ENCODE measurements at regions not wholly inside any gene's neighbourhood (a gene's known extent, or its start where the extent isn't known, plus 50 kb on each side); places are given as distances from the start of the nearest gene placed in this dataset.

- no peaks in the 10 kb centered on the region for H3K36me3 ChIP-seq (ENCODE audit: control insufficient read depth, insufficient read depth, low read length)
- no peak overlapping the region for H3K9ac ChIP-seq (ENCODE audit: low read depth, low read length)
- dilution Hi-C loops (cut with HindIII; ENCODE audit: low sequenced_read_pairs, unreplicated experiment) (no loop called here), intact Hi-C loops (cut with micrococcal nuclease) (no loop called here), in situ Hi-C loops (cut with MboI; ENCODE audit: low sequenced_read_pairs) (no loop called here)
- H4K91ac ChIP-seq (ENCODE audit: insufficient read depth, low read depth, low read length): no peak overlapping the region
- H2BK20ac ChIP-seq (ENCODE audit: low read depth, low read length): no peak overlapping the region
- H3K4me2 ChIP-seq (ENCODE audit: low read depth, low read length): no peak overlapping the region
- H3K18ac ChIP-seq (ENCODE audit: low read depth, low read length): no peak overlapping the region
- no peak overlapping the region for H4K8ac ChIP-seq (ENCODE audit: low read depth in 2 of 2, low read length in 2 of 2)
- CTCF ChIA-PET: interaction anchor here (0.6 kb wide), 1 partner anchor 1966 kb away, joined by 5 read pairs; no protein-coding TSS in a partner anchor
- no peak for ATAC-seq (ENCODE audit: low read depth)
- no peak for DNase-seq
- no peak overlapping the region for H3K14ac ChIP-seq (replicated peaks; ENCODE audit: low read depth, low read length)
- H2AFZ ChIP-seq (replicated peaks; ENCODE audit: low read length, poor library complexity): no peak overlapping the region
- H3K23ac ChIP-seq (ENCODE audit: low read depth, low read length): no peak overlapping the region
- no peak overlapping the region for H3K27ac ChIP-seq (ENCODE audit: insufficient read depth, low read length)
- H2BK15ac ChIP-seq (ENCODE audit: low read depth, low read length): no peak overlapping the region
- TF ChIP-seq CEBPB (IDR thresholded peaks at IDR 0.05; ENCODE audit: low read depth, low read length): no peak
- no peak for TF ChIP-seq NFE2L2 (IDR thresholded peaks at IDR 0.05; ENCODE audit: low read depth, low read length)
- no peak for TF ChIP-seq RCOR1 (IDR thresholded peaks at IDR 0.05; ENCODE audit: insufficient replicate concordance, low read length)
- no peak for TF ChIP-seq ELK1 (IDR thresholded peaks at IDR 0.05; ENCODE audit: borderline replicate concordance, low read depth, low read length)
- TF ChIP-seq MAZ (IDR thresholded peaks at IDR 0.05; ENCODE audit: borderline replicate concordance, low read depth, low read length): no peak
- TF ChIP-seq POLR2A (IDR thresholded peaks at IDR 0.05; ENCODE audit: low read depth, low read length): no peak
- no peak for TF ChIP-seq MXI1 (IDR thresholded peaks at IDR 0.05; ENCODE audit: borderline replicate concordance, low read depth, low read length)
- TF ChIP-seq MAFK (IDR thresholded peaks at IDR 0.05; ENCODE audit: low read depth, low read length): no peak
- TF ChIP-seq USF2 (IDR thresholded peaks at IDR 0.05; ENCODE audit: low read depth, low read length): no peak
- no peak for TF ChIP-seq RFX5 (IDR thresholded peaks at IDR 0.05; ENCODE audit: low read depth, low read length)
- no peak overlapping the region for H2AK9ac ChIP-seq (replicated peaks; ENCODE audit: low read depth, low read length, poor library complexity)
- POLR2A ChIA-PET (ENCODE audit: unreplicated experiment): no interaction called here
- no peak overlapping the region for H4K5ac ChIP-seq (ENCODE audit: low read depth, low read length)
- no peak overlapping the region for H2BK5ac ChIP-seq (ENCODE audit: low read depth, low read length, poor library complexity, severe bottlenecking)
- H3K27me3 ChIP-seq (ENCODE audit: control insufficient read depth, insufficient read depth, low read length): no peaks in the 10 kb centered on the region
- no peaks in the 10 kb centered on the region for H3K4me1 ChIP-seq (ENCODE audit: control insufficient read depth, insufficient read depth, low read length)
- H3K9me3 ChIP-seq (ENCODE audit: control insufficient read depth, insufficient read depth, low read length): peaks cover 12% of the 10 kb centered on the region; the same call in 1 of the 2 replicates
- no peak overlapping the region for H3K4ac ChIP-seq (ENCODE audit: low read depth, low read length)
- no peak overlapping the region for H2AK5ac ChIP-seq (ENCODE audit: low read depth, low read length)
- H3K9me1 ChIP-seq (ENCODE audit: insufficient read depth, low read length): no peaks in the 10 kb centered on the region
- no TSS peak for BruUV-seq (replicated peaks)
- no peak overlapping the region for H2BK120ac ChIP-seq (ENCODE audit: low read depth, low read length)
- H3K4me3 ChIP-seq (ENCODE audit: insufficient read depth, low read depth, low read length): no peak overlapping the region
- WGBS, 2 experiments (ENCODE audit: extremely low coverage in 2 of 2, insufficient read length in 1 of 2): 20 to 100% methylated on average over 1 of the region's 5 CpGs
- no peaks in the 10 kb centered on the region for H3K79me1 ChIP-seq (ENCODE audit: low read depth in 1 of 2, low read length in 2 of 2)
- H4K20me1 ChIP-seq (ENCODE audit: insufficient read depth, low read length): no peaks in the 10 kb centered on the region
- H3K56ac ChIP-seq (ENCODE audit: extremely low read depth, insufficient read depth, low read length): no peak overlapping the region
These were observed 647.8 kb downstream of the CDH9 start for GRCh38 chr5:26390608-26391007.

Measured in IMR-90 (cell line).